A549 (cell line): ENCODE measurements at regions not wholly inside any gene's neighbourhood (a gene's known extent, or its start where the extent isn't known, plus 50 kb on each side); places are given as distances from the start of the nearest gene placed in this dataset.

Source experiments
- JUN ChIP-seq, 2 experiments: fragments of >200 bp; sonication (Bioruptor Twin); formaldehyde crosslinking; IDR thresholded peaks; 2 replicates in 1 of 2; 3 replicates in 1 of 2; pipeline ENCODE4 v1.6.1; 2016 to 2017
- KDM5A ChIP-seq: fragments of 200-600 bp; sonication (generic); IDR thresholded peaks from 2 replicates; pipeline ENCODE4 v1.6.1; 2016; ENCODE audit warnings: antibody characterized with exemption, mild to moderate bottlenecking
- SMC3 ChIP-seq: fragments of >200 bp; sonication (Bioruptor Twin); formaldehyde crosslinking; IDR thresholded peaks from 3 replicates; pipeline ENCODE4 v1.6.1; 2018; ENCODE audit warnings: inconsistent platforms
- SREBF2 ChIP-seq: fragments of 450-650 bp; IDR thresholded peaks from 2 replicates; pipeline ENCODE4 v1.6.1; 2014; ENCODE audit warnings: mild to moderate bottlenecking, moderate library complexity
- TF ChIP-seq, protein P1 (sequence below): fragments of 250-450 bp; sonication (Bioruptor Pico); IDR thresholded peaks from 2 replicates; pipeline ENCODE4 v1.5.0; 2021; ENCODE audit warnings: mild to moderate bottlenecking, moderate library complexity, borderline replicate concordance
- TF ChIP-seq, protein P2 (sequence below): fragments of >200 bp; sonication (Bioruptor Twin); formaldehyde crosslinking; IDR thresholded peaks from 3 replicates; pipeline ENCODE4 v1.5.1; 2016

DNA sequence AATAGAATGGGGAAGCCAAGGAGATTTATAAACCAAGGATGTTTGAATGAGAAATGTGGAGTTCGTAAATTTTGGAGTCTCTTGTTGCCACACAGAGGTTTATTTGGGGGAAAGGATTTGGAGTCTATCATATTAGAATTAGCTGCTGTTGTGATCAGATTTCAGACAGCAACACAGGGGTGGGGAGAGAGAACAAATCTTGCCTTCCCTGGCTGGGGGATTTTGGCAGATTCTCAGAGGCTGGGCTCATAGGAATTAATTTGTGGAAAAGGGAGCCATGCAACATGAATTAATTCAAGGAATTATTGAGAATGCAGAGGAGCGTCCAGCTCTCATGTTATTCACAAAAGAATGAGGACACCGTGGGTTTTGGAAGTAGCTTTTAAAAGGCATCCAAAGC is 73.9 kb upstream of the PRMT8 start:
- TF ChIP-seq JUN (IDR thresholded peaks at IDR 0.05), result no peak
- TF ChIP-seq, protein P1, sequence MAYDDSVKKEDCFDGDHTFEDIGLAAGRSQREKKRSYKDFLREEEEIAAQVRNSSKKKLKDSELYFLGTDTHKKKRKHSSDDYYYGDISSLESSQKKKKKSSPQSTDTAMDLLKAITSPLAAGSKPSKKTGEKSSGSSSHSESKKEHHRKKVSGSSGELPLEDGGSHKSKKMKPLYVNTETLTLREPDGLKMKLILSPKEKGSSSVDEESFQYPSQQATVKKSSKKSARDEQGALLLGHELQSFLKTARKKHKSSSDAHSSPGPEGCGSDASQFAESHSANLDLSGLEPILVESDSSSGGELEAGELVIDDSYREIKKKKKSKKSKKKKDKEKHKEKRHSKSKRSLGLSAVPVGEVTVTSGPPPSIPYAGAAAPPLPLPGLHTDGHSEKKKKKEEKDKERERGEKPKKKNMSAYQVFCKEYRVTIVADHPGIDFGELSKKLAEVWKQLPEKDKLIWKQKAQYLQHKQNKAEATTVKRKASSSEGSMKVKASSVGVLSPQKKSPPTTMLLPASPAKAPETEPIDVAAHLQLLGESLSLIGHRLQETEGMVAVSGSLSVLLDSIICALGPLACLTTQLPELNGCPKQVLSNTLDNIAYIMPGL (CRISPR knock-in tag), result no peak
- TF ChIP-seq SREBF2, result no peak
- TF ChIP-seq, protein P2, sequence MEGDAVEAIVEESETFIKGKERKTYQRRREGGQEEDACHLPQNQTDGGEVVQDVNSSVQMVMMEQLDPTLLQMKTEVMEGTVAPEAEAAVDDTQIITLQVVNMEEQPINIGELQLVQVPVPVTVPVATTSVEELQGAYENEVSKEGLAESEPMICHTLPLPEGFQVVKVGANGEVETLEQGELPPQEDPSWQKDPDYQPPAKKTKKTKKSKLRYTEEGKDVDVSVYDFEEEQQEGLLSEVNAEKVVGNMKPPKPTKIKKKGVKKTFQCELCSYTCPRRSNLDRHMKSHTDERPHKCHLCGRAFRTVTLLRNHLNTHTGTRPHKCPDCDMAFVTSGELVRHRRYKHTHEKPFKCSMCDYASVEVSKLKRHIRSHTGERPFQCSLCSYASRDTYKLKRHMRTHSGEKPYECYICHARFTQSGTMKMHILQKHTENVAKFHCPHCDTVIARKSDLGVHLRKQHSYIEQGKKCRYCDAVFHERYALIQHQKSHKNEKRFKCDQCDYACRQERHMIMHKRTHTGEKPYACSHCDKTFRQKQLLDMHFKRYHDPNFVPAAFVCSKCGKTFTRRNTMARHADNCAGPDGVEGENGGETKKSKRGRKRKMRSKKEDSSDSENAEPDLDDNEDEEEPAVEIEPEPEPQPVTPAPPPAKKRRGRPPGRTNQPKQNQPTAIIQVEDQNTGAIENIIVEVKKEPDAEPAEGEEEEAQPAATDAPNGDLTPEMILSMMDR, result no peak
- TF ChIP-seq KDM5A, result no peak
- TF ChIP-seq SMC3, result no peak
